Central memory CD8-positive, alpha-beta T cell (primary cell): ENCODE measurements at regions not wholly inside any gene's neighbourhood (a gene's known extent, or its start where the extent isn't known, plus 50 kb on each side); places are given as distances from the start of the nearest gene placed in this dataset.

Experiments used
- ATAC-seq: fragments of 150-1000 bp; cut with Tn5 transposase; replicated peaks from 2 replicates; pipeline ENCODE4 v1.10.0; 2022; ENCODE audit warnings: mild to moderate bottlenecking, moderate FRiP score, moderate number of reproducible peaks; ENCODE audit not compliant: poor library complexity, severe bottlenecking; ENCODE audit errors: extremely low read depth
- DNase-seq, 2 donors: peaks; one replicate each; pipeline ENCODE4 v3.0.0; 2021; ENCODE audit warnings: low spot score in 2 of 2
- H3K27ac Mint-ChIP-seq: one replicate; pipeline ENCODE4 v1.8.0; 2022; ENCODE audit warnings: low read depth, mild to moderate bottlenecking, moderate library complexity, mixed read lengths
- H3K27me3 Mint-ChIP-seq: one replicate; pipeline ENCODE4 v1.8.0; 2022; ENCODE audit warnings: mixed read lengths
- H3K36me3 Mint-ChIP-seq: one replicate; pipeline ENCODE4 v1.8.0; 2022; ENCODE audit warnings: mild to moderate bottlenecking, moderate library complexity, mixed read lengths; ENCODE audit not compliant: insufficient read depth
- H3K4me1 Mint-ChIP-seq: one replicate; pipeline ENCODE4 v1.8.0; 2022; ENCODE audit warnings: mixed read lengths
- H3K4me3 Mint-ChIP-seq: one replicate; pipeline ENCODE4 v1.8.0; 2022; ENCODE audit warnings: mild to moderate bottlenecking, moderate library complexity, mixed read lengths
- H3K9me3 Mint-ChIP-seq: one replicate; pipeline ENCODE4 v1.8.0; 2022; ENCODE audit warnings: mixed read lengths

GRCh38 chr2:238669581-238670080 lies 178.3 kb upstream of the TWIST2 start:
- Mint-ChIP-seq H3K4me3 (no peak overlapping the region), H3K9me3 (peaks cover 6% of the 10 kb centered on the region), H3K4me1 (no peaks in the 10 kb centered on the region), H3K27ac (no peak overlapping the region), H3K27me3 (peaks cover 46% of the 10 kb centered on the region), H3K36me3 (peaks cover 3% of the 10 kb centered on the region)
- ATAC-seq (no peak), DNase-seq (no peak)

GRCh38 chr2:238670111-238670585 lies 177.7 kb upstream of the TWIST2 start:
- Mint-ChIP-seq H3K4me3 (no peak overlapping the region), H3K27ac (no peak overlapping the region), H3K9me3 (peaks cover 6% of the 10 kb centered on the region), H3K36me3 (no peaks in the 10 kb centered on the region), H3K27me3 (peaks cover 46% of the 10 kb centered on the region), H3K4me1 (no peaks in the 10 kb centered on the region)
- ATAC-seq: no peak
- no peak for DNase-seq

DNA sequence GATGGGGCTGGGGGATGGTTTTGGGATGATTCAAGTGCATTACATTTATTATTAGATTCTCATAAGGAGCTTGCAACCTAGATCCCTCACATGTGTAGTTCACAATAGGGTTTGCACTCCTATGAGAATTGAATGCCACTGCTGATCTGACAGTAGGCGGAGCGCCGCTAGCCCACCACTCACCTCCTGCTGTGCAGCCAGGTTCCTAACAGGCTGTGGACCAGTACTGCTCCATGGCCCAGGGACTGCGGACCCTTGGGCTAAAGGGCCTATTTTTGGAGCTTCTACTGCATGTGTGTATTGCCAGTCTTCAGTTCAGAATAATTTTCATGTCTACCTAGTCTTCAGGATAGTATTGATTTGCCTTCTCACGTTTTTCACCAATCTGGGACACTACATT lies 165.3 kb upstream of the TWIST2 start:
- DNase-seq (no peak), ATAC-seq (no peak)
- Mint-ChIP-seq H3K4me3 (no peak overlapping the region), H3K27me3 (peaks cover 89% of the 10 kb centered on the region), H3K4me1 (no peaks in the 10 kb centered on the region), H3K36me3 (peaks cover 3% of the 10 kb centered on the region), H3K27ac (no peak overlapping the region), H3K9me3 (peaks cover 6% of the 10 kb centered on the region)

GRCh38 chr2:238684362-238685326 lies 163.2 kb upstream of the TWIST2 start:
- DNase-seq (no peak), ATAC-seq (no peak)
- no peaks in the 10 kb centered on the region for H3K9me3 Mint-ChIP-seq
- H3K27ac Mint-ChIP-seq: no peak overlapping the region
- peaks cover 3% of the 10 kb centered on the region for H3K36me3 Mint-ChIP-seq
- no peaks in the 10 kb centered on the region for H3K4me1 Mint-ChIP-seq
- peaks cover 87% of the 10 kb centered on the region for H3K27me3 Mint-ChIP-seq
- H3K4me3 Mint-ChIP-seq: no peak overlapping the region

DNA sequence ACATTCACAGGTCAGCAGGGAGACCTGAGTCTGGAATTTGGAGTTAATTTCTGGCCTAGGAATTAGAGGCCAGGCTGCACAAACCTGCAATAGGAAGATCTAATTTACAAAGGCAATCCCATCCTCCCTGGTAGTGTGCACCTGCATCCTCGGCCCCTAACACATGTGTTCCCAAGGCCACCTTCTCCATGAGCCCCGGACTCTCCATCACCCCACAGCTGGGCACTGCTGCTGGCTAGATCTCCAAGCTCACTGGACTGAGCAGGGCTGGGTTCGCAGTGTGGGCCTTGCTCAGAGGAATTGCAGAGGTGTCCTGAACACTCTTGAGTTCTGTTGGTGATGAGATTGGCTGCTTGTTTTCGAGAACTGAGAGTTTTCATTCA lies 162.6 kb upstream of the TWIST2 start:
- no peaks in the 10 kb centered on the region for H3K4me1 Mint-ChIP-seq
- ATAC-seq: no peak
- no peak overlapping the region for H3K4me3 Mint-ChIP-seq
- no peak overlapping the region for H3K27ac Mint-ChIP-seq
- peaks cover 81% of the 10 kb centered on the region for H3K27me3 Mint-ChIP-seq
- DNase-seq: no peak
- no peaks in the 10 kb centered on the region for H3K9me3 Mint-ChIP-seq
- H3K36me3 Mint-ChIP-seq: peaks cover 3% of the 10 kb centered on the region

DNA sequence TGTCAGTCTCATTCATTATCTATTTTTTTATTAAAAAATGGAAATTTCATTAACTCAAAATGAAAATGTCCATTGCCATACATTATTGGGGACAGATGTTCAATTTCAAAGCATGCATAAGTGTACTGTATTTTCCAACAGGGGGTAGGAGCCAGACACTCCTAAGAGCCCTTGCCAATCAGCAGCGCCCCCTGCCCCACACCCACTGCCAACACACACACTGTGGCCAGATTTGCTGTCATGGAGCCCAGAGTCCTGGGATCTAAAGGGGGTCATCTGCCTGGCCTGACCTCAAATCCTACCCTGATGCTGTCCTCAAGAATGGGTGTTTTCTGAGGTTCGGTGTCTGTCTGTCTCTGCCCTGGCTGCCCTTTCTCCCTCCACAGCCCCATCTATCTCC lies 162.2 kb upstream of the TWIST2 start:
- H3K27me3 Mint-ChIP-seq: peaks cover 77% of the 10 kb centered on the region
- no peak for DNase-seq
- no peak overlapping the region for H3K27ac Mint-ChIP-seq
- no peaks in the 10 kb centered on the region for H3K4me1 Mint-ChIP-seq
- no peaks in the 10 kb centered on the region for H3K9me3 Mint-ChIP-seq
- H3K4me3 Mint-ChIP-seq: no peak overlapping the region
- ATAC-seq: no peak
- peaks cover 3% of the 10 kb centered on the region for H3K36me3 Mint-ChIP-seq

DNA sequence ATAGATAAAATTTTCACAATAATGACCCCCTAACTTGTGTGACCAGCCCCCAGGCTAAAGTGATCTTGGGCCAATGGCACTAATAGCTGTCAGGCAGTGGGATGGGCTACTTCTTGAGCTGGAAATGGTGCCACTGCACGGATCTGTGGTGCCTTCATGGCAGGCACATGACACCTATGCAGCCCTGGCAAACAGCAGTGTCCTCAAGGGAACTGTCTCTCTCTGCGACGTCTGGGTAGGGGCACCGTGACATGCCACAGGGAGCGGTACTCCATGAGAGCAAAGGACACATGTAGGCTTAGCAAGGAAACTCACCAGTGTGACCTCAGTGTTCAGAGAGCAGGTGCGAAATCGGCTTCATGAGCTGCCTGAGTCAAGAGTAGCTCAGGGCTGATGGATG lies 161.7 kb upstream of the TWIST2 start:
- Mint-ChIP-seq H3K27me3 (peaks cover 75% of the 10 kb centered on the region), H3K27ac (no peak overlapping the region), H3K4me3 (no peak overlapping the region), H3K36me3 (peaks cover 3% of the 10 kb centered on the region), H3K9me3 (no peaks in the 10 kb centered on the region), H3K4me1 (no peaks in the 10 kb centered on the region)
- no peak for ATAC-seq
- no peak for DNase-seq

DNA sequence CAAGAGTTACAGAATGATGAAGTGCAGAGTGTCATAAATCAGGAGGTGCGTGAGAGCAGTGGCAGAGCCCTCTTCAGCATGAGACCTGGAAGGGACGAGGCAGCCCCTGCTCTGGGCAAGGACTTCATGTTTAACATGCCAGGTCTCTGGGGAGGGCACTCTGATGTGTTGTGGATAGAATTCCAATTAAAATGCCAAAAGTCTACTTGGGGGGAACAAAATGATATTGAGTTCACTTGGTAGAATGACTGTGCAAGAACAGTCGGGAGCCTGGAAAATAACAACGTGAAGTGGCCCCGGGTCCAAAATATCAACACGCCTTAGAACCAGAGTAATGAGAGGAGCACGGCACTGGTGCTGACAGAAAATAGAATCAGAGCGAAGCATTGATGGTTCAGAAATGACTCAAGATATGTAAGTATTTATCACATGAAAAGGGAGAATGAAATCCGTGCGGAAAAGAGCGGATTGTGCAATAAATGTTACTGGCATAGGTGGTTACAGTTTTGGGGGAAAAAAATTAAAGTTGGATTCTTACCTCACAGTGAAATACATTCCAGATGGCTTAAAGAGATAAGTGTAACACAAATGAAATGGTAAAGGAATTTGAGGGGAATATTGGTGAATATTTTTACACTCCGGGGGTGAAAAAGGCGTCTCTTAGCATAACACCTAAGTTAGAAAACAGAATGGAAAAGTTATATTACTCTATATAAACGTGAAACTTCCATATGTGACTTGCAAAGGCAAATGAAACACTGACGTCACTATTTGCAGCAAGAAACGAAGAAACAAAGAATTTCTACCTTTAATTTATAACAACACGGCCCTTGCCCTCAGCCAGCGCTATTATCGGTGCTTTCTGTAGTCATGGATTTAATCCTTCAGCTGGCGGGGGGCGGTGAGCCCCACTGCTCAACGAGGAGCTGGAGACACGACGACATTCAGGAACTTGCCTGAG lies 159.4 kb upstream of the TWIST2 start:
- H3K27me3 Mint-ChIP-seq: peaks cover 68% of the 10 kb centered on the region
- DNase-seq: no peak
- peaks cover 3% of the 10 kb centered on the region for H3K36me3 Mint-ChIP-seq
- no peaks in the 10 kb centered on the region for H3K4me1 Mint-ChIP-seq
- H3K27ac Mint-ChIP-seq: no peak overlapping the region
- H3K9me3 Mint-ChIP-seq: no peaks in the 10 kb centered on the region
- ATAC-seq: no peak
- no peak overlapping the region for H3K4me3 Mint-ChIP-seq

DNA sequence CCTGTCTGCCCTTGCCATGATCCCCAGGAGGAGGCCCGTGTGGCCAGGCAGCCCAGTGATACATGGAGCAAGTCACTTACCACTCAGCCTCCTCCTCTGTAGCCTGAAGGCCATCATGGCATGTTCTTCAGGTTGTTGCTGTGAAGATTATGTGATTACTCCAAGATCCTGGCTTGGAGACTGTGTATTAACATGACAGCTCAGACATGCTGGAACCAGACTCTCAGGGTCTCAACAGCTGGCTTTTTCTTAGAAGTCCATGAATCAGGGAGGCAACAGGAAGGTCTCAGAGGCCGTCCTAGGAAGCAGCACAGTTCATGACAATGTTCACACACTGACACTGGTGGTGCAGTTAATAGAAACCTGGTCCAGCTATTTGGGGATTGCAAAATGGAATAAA lies 158.6 kb upstream of the TWIST2 start:
- H3K27ac Mint-ChIP-seq: no peak overlapping the region
- no peaks in the 10 kb centered on the region for H3K9me3 Mint-ChIP-seq
- H3K36me3 Mint-ChIP-seq: no peaks in the 10 kb centered on the region
- no peak for ATAC-seq
- H3K4me3 Mint-ChIP-seq: no peak overlapping the region
- DNase-seq: no peak
- no peaks in the 10 kb centered on the region for H3K4me1 Mint-ChIP-seq
- H3K27me3 Mint-ChIP-seq: peaks cover 60% of the 10 kb centered on the region

GRCh38 chr2:238689871-238690389 lies 158.0 kb upstream of the TWIST2 start:
- Mint-ChIP-seq H3K27ac (no peak overlapping the region), H3K4me3 (no peak overlapping the region), H3K9me3 (no peaks in the 10 kb centered on the region), H3K4me1 (no peaks in the 10 kb centered on the region), H3K27me3 (peaks cover 60% of the 10 kb centered on the region), H3K36me3 (no peaks in the 10 kb centered on the region)
- no peak for ATAC-seq
- no peak for DNase-seq

- ATAC-seq (no peak), DNase-seq (no peak)
- Mint-ChIP-seq H3K4me1 (no peaks in the 10 kb centered on the region), H3K4me3 (no peak overlapping the region), H3K9me3 (no peaks in the 10 kb centered on the region), H3K36me3 (no peaks in the 10 kb centered on the region), H3K27me3 (peaks cover 63% of the 10 kb centered on the region), H3K27ac (no peak overlapping the region)
These were observed 157.4 kb upstream of the TWIST2 start for GRCh38 chr2:238690511-238690910.
